ENCODE measurements at regions not wholly inside any gene's neighbourhood (a gene's known extent, or its start where the extent isn't known, plus 50 kb on each side); places are given as distances from the start of the nearest gene placed in this dataset.

GRCh38 chr2:19232312-19232711, 126.1 kb downstream of the OSR1 start:
- Histone ChIP-seq H3K9me3 (replicated peaks; ENCODE audit: control insufficient read depth, insufficient read depth, low read depth, low read length) (no peaks in the 10 kb centered on the region), H4K20me1 (replicated peaks; ENCODE audit: control insufficient read depth, insufficient read depth, low read length) (no peaks in the 10 kb centered on the region), H3K9me1 (ENCODE audit: control insufficient read depth, insufficient read depth, low read length) (no peaks in the 10 kb centered on the region), H2AFZ (ENCODE audit: low read depth, low read length) (no peak overlapping the region), H3K4me1 (replicated peaks in 1 of 2; ENCODE audit: control insufficient read depth in 2 of 2, insufficient read depth in 2 of 2, low read length in 2 of 2) (no peaks in the 10 kb centered on the region), H3K9ac (ENCODE audit: insufficient read depth in 1 of 2, low read depth in 2 of 2, low read length in 2 of 2) (no peak overlapping the region), H3K27me3 (ENCODE audit: control insufficient read depth in 2 of 2, insufficient read depth in 2 of 2, low read length in 2 of 2) (no peaks in the 10 kb centered on the region), H3K4me3 (no peak overlapping the region), H3K4me2 (ENCODE audit: insufficient read depth, low read length) (no peak overlapping the region), H3K27ac (ENCODE audit: extremely low read depth, low read depth, low read length) (no peak overlapping the region), H3K79me2 (ENCODE audit: control insufficient read depth, insufficient read depth, low read length) (no peaks in the 10 kb centered on the region), H3K36me3 (ENCODE audit: control insufficient read depth, insufficient read depth, low read length) (no peaks in the 10 kb centered on the region)
- TF ChIP-seq POLR2H (tag; IDR thresholded peaks at IDR 0.05; ENCODE audit: low read depth) (no peak), MTA3 (IDR thresholded peaks at IDR 0.05; ENCODE audit: borderline replicate concordance) (no peak), ZC3H4 (CRISPR knock-in tag; IDR thresholded peaks at IDR 0.05; ENCODE audit: borderline replicate concordance) (no peak), ZNF184 (CRISPR knock-in tag; IDR thresholded peaks at IDR 0.05) (no peak), JUN (IDR thresholded peaks at IDR 0.05; ENCODE audit: borderline replicate concordance, low read depth, low read length) (no peak), JUN (CRISPR knock-in tag; IDR thresholded peaks at IDR 0.05; ENCODE audit: borderline replicate concordance) (no peak), ZNF24 (IDR thresholded peaks at IDR 0.05) (no peak), SFPQ (IDR thresholded peaks at IDR 0.05; ENCODE audit: low read depth, low read length) (no peak), CBFB (CRISPR knock-in tag; IDR thresholded peaks at IDR 0.05) (no peak), ZNF217 (CRISPR knock-in tag; IDR thresholded peaks at IDR 0.05) (no peak), GTF2E2 (tag; IDR thresholded peaks at IDR 0.05) (no peak), BCOR (IDR thresholded peaks at IDR 0.05) (no peak), SRSF7 (optimal IDR thresholded peaks at IDR 0.05; ENCODE audit: low read depth, low read length) (no peak), ZNF785 (CRISPR knock-in tag; IDR thresholded peaks at IDR 0.05) (no peak), SREBF1 (IDR thresholded peaks at IDR 0.05; ENCODE audit: borderline replicate concordance, low read depth, low read length) (no peak), MCM2 (IDR thresholded peaks at IDR 0.05; ENCODE audit: low read depth) (no peak)
- TF ChIP-seq, protein P1, sequence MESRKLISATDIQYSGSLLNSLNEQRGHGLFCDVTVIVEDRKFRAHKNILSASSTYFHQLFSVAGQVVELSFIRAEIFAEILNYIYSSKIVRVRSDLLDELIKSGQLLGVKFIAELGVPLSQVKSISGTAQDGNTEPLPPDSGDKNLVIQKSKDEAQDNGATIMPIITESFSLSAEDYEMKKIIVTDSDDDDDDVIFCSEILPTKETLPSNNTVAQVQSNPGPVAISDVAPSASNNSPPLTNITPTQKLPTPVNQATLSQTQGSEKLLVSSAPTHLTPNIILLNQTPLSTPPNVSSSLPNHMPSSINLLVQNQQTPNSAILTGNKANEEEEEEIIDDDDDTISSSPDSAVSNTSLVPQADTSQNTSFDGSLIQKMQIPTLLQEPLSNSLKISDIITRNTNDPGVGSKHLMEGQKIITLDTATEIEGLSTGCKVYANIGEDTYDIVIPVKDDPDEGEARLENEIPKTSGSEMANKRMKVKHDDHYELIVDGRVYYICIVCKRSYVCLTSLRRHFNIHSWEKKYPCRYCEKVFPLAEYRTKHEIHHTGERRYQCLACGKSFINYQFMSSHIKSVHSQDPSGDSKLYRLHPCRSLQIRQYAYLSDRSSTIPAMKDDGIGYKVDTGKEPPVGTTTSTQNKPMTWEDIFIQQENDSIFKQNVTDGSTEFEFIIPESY (CRISPR knock-in tag; IDR thresholded peaks at IDR 0.05): no peak
- CTCF ChIA-PET (ENCODE audit: low intra/inter-chr PET ratio): no interaction called here
- intact Hi-C loops (cut with micrococcal nuclease): no loop called here
- POLR2A ChIA-PET: no interaction called here
- ATAC-seq (no peak), FAIRE-seq (no peak), DNase-seq (ENCODE audit: extremely low read depth in 1 of 4, low spot score in 3 of 4) (no peak)
- 0% methylated on average over 1 of the region's 1 CpG for WGBS (ENCODE audit: insufficient coverage, low coverage, missing lambda C conversion rate)
- BruUV-seq (replicated peaks): no TSS peak
- in situ Hi-C loops (cut with MboI): no loop called here
